HG03095 (cell line): ENCODE measurements at regions not wholly inside any gene's neighbourhood (a gene's known extent, or its start where the extent isn't known, plus 50 kb on each side); places are given as distances from the start of the nearest gene placed in this dataset.

Experiments used
- ATAC-seq: cut with Tn5 transposase; IDR thresholded peaks from one replicate; pipeline ENCODE4 v1.9.1; 2021; ENCODE audit warnings: moderate library complexity; ENCODE audit not compliant: unreplicated experiment

DNA sequence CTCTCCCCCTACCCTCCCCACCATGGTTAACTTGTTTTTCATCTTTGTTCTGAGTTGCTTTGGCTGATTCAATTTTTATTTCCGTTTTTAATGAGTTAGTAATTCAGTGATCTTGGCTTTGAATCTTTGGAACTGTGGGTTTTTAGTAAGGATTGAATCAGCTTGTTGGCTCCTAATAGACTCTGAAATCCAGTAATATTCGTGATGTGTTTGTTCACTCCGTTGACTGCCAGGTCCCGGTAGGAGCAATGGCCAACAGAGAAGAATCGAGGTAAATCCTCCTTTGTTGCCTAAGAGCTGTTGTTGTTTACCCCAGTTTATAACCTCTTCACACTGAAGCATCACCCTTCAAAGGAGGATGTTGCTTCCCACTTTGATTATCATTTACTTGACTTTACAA is 92.7 kb downstream of the PCSK1 start:
- ATAC-seq, result no peak

DNA sequence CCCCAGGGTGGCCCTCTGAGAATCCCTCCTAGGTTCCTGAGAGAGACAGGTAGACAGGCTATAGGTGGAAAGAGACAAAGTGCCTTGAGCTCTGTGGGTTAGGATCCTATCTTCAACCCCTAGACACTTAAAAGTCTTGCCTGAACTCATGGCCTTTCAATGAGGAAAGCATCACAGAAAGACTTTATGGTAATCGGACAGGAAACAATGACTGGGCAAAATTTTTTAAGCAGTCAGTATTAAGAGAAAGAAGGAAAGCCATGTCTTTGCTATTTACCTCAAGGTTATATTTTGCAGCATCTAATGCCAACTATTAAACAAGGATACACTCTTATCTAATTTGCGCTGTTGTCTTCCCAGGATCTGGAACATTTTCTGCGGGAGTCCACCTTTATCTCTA is 93.2 kb downstream of the PCSK1 start:
- no peak for ATAC-seq

DNA sequence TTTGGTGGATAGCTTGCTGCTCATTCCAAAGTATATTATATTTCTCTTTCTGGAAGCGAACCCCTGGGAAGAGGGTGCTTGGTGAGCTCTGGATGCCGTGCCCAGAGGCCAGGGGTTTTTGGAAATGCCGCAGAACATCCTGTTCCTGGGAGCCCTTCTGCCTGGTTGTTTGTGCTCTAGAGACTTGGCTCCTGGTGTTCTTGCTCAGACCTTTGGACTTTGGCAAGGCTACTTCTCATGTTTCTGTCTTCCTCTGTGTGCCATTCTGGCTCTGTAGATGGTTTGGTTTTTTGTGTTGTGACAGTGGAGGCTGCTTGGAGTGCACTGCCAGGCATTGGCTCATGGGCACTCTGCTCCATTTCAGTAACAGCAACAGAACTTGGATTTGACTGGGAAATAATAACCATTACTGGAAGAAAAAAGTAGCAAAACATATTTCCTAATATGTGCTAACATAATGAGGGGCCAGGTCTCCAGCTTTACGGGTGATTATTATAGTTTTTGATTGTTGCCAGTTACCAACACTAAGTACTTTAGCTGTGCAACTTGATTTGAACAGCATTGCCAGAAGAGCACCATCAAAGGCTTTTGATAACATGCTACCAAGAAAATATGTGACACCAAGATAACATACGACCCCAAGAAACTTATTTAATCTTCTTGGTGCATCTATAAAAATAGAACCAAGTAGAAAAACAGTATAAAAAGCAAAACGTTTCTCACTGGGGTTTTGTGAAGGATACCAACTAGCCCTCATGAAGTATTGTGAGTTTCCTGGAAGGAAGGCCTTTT is 94.2 kb downstream of the PCSK1 start:
- no peak for ATAC-seq

DNA sequence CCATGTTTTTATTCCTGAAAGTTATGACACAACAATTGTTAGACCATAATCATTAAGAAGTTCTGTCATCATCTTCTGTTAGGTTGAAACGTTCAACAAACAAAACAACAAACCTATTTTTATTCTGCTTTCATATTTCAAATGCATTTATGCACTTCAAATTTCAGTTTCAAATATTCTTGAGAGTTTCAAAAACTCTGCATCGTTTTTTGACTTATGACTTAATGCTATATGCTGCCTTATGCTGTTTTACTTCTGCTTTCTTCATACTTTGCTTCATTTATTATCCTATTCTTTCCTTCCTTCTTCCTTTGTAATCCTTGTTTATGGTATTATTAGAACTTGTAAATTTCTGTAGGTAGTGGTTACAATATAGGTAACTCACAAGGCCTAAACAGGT is 95.0 kb downstream of the PCSK1 start:
- ATAC-seq, result peak; percentile 63

DNA sequence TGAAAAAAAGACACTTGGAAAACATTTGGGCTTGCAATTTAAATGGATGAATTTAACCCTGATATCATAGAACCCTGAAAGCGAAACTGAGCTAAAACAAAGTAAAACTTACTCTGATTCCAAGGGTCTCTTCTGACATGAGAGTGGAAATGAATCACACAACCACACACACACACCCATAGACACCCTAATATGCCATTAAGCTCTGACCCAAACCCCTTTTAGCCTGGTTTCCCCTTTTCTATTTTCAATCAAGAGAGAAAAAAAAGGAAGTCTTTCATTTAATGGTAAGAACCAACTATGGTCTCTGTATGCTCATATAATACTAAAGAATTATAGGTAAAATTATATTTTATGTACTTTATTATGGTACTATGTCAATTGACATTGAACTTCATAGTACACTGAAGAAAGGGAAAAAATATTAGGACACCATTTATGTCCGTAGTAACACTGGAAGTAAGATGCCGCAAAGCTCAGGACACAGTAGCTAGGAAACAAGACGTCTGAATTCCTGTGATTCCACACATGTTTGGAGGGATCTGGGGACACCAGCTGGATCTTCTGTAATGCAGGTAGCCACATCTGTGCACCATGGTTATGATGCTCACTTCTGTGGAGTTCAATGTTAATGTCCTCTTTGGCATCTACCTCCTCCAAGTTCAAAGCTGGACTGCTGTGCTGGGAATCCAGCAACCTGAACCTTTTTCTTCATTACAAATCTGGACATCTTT is 95.8 kb downstream of the PCSK1 start:
- no peak for ATAC-seq

DNA sequence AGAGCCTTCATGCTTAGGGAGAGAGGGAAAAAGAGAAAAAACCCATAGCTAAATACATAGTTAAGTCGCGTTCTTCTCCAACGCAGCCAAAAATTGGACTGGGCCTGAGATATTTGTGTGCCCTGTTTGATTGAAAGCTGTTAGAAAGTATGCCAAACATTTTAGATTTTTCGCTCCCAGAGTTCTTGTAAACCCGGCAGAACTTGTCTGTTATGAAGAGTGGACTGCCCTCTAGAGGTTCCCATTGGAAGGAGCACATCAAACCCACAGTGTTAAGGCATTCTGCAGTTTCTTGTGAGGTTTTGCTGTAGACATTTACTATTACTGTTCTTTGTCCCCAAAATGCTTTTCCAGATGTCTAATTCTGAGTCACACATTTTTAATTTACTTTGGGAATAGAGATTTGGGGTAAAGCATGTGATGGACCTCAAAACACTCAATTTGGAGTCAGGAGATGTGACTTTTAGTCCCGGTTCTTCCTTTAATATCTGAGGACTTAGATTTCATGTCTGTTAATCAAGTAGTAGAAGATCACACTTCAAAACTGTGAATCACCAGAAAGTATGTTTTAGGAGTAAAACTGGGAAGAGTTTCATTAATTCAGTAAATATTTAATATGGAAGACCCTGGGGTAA is 96.6 kb downstream of the PCSK1 start:
- ATAC-seq, result peak; percentile 66

DNA sequence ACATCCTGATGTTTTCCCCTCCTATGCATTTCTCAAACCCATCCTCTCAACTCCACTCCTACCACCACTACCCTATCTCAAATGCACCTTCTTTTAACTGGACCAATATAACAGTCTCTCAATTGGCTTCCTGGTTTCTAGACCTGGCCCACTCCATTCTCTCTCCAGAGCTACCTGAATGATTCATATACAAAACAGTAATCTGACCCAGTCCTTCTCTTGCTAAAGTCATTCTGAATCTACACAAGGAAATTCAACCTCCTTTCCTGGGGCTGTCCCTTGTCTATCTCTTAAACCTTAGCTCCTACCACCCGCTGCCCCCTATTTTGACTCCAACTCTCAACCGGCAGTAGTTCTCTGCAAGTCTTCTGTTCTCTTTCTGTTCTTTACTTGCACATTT is 97.2 kb downstream of the PCSK1 start:
- ATAC-seq, result no peak

GRCh38 chr5:96333391-96333790 is 99.7 kb downstream of the PCSK1 start:
- no peak for ATAC-seq

- ATAC-seq, result no peak
Observed at GRCh38 chr5:96332535-96333366, 100.3 kb downstream of the PCSK1 start.

DNA sequence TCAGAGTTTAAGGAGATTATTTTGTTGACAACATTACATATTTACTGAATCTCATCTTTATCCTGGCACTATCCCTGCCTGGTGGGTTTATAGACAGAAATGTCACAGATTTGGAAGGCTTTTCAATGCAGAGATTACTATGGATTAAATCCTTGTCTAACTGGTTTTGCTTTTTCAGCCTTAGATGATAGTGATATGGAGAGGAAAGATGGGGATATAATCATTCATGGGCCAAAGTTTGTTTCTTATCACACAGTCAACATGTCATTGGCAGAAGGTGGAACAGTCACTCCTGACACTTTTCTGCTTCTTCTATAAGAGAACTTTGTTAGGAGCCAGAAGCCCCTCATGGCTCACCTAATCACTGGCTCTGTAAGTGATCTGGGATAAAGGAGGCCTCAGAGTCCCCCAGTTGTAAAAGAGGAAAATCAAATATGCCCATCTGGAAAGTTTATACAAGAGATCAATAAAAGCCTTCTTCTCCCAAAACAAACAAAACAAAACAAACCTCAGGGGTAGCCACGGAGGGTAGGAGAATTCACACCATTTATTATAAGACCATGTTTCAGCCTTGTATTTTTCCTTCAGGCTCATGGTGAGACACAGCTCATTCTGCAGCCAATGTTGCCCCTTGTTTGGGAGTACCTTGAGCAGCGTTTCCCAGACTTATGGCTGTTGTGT is 101.2 kb downstream of the PCSK1 start:
- no peak for ATAC-seq

- no peak for ATAC-seq
Observed at GRCh38 chr5:96331210-96331609, 101.8 kb downstream of the PCSK1 start.

GRCh38 chr5:96330530-96331140 is 102.4 kb downstream of the PCSK1 start:
- no peak for ATAC-seq

DNA sequence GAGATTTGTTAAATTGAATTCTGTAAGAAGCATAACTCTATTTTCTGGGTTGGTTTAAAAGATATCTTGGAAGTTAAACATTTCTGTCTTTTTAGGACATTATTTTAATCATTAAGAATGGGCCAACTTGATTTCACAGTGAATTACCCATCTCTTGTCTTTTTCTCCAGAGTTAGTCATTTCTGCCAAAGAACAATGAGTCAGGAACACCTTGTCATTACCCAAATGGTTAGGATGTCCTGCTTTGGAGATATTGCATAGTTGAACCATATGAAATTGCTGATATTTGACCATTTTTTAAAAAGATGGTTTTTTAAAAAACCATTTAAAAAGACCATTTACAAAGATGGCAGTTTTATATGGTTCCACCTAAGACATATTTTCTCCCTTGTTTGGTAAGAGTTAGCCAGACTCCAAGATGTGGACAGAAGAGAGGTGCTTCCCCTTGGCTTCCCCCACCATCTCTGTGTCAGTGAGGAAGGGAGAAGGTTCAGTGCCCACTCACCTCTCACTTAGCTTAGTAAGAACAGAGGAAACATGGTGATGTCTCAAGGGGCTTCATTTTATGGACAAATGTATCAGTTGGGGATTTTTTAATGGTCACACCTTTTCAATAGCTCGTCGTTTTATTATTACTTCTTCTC is 103.0 kb downstream of the PCSK1 start:
- no peak for ATAC-seq

DNA sequence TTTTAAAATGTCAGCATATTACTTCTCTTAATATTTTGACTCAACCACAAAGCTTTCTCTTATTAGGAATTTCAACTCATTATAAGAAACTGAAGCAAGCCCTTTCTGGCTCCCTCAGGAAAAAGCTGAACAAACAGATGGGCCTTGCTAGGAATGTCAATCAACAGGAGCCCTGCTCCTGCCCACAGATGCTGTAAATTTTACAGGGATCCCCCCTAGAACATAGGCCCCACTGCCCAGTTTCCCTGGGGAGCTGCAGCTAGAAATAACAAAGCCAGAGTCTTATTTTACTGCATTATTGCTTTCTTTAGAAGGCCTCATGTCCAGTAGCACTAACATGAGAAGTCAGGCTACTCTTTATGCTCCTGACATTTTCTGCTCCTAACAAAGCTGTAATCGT is 103.8 kb downstream of the PCSK1 start:
- no peak for ATAC-seq

GRCh38 chr5:96327722-96328121 is 105.3 kb downstream of the PCSK1 start:
- no peak for ATAC-seq

GRCh38 chr5:96326902-96327301 is 106.1 kb downstream of the PCSK1 start:
- peak; percentile 50 for ATAC-seq

GRCh38 chr5:96324708-96325107 is 108.3 kb downstream of the PCSK1 start:
- no peak for ATAC-seq

- ATAC-seq, result no peak
Observed at GRCh38 chr5:96322865-96323264, 110.2 kb downstream of the PCSK1 start.

DNA sequence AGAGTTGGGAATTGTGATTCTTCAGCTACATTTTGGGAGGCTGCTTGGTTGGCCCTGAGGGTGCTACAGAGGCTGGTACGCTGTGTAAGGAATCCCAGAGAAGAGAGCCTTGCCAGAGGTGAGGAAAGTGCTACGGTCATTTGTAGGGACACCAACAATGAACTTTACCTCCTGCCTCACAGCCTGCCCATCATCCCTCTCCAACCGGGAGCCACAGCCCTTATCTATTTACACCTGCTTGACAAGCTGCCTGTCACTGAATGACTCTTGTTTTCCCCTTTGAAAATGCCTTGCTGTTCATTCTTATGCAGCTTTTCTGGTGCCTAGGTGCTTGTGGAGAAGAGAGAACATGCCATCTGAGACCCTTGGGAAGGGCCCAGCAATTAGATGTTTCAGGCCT is 110.8 kb downstream of the PCSK1 start:
- ATAC-seq, result no peak

DNA sequence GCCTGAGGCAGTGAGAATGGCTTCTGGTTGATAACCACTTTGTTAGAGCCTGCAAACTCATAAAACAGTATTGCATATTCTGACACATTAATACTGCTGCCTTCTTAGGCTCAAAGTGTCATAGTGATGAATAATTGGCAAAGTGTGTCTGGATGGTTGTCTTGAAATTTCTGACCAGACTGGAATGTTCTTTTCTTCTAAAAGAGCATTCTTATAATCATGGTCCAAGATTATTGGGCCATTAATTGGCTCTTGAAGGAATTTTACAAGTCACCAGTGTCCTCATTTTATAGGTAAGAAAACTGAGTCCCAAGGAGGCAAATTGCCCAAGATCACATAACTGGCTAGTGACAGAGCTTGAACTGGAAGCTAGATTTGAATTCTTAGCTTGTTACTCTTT is 111.7 kb downstream of the PCSK1 start:
- ATAC-seq, result no peak
